ENCODE measurements at regions not wholly inside any gene's neighbourhood (a gene's known extent, or its start where the extent isn't known, plus 50 kb on each side); places are given as distances from the start of the nearest gene placed in this dataset.
A peak's percentile ranks its signal among the peaks of the same experiment; 100 is the strongest.

GRCh38 chr2:192571636-192572035 lies 376.9 kb upstream of the TMEFF2 start:
- WGBS (ENCODE audit: extremely low coverage, insufficient coverage, insufficient read length): no CpG with 5 or more reads among the region's 2 CpGs
- no peaks in the 10 kb centered on the region for H3K79me2 ChIP-seq (ENCODE audit: control insufficient read depth, insufficient read depth, low read length, poor library complexity)
- DNase-seq: no peak

GRCh38 chr2:192570788-192571187 lies 376.1 kb upstream of the TMEFF2 start:
- no peaks in the 10 kb centered on the region for H3K4me1 ChIP-seq (ENCODE audit: control insufficient read depth in 1 of 2, insufficient read depth in 2 of 2, low read length in 2 of 2)
- H3K9ac ChIP-seq (ENCODE audit: low read length): no peak overlapping the region
- no peak overlapping the region for H4K8ac ChIP-seq (ENCODE audit: low read depth, low read length)
- no peak overlapping the region for H2AFZ ChIP-seq (ENCODE audit: insufficient read depth, low read length, poor library complexity)
- H2BK120ac ChIP-seq (ENCODE audit: insufficient read depth, low read length, poor library complexity): no peak overlapping the region
- H3K14ac ChIP-seq (ENCODE audit: low read length): no peak overlapping the region
- H4K91ac ChIP-seq (ENCODE audit: low read depth, low read length): no peak overlapping the region
- no peak overlapping the region for H3K18ac ChIP-seq (ENCODE audit: low read length)
- no peak overlapping the region for H4K12ac ChIP-seq (ENCODE audit: low read depth, low read length)
- no peak overlapping the region for H3K4me3 ChIP-seq (ENCODE audit: low read depth, low read length)
- no peaks in the 10 kb centered on the region for H3K9me3 ChIP-seq (ENCODE audit: insufficient read depth, low read depth, low read length)
- no peak overlapping the region for H2AK5ac ChIP-seq (ENCODE audit: low read length)
- H2BK5ac ChIP-seq (ENCODE audit: low read depth, low read length, poor library complexity): no peak overlapping the region
- no peaks in the 10 kb centered on the region for H3K79me1 ChIP-seq (ENCODE audit: low read length)
- H3K4me2 ChIP-seq (ENCODE audit: low read length): no peak overlapping the region
- no peaks in the 10 kb centered on the region for H3K27me3 ChIP-seq (ENCODE audit: insufficient read depth, low read length)
- no peak overlapping the region for H3K4ac ChIP-seq (ENCODE audit: low read depth, low read length)
- no peaks in the 10 kb centered on the region for H3K79me2 ChIP-seq (ENCODE audit: control insufficient read depth, insufficient read depth, low read length, poor library complexity)
- H3K27ac ChIP-seq (ENCODE audit: low read depth, low read length): no peak overlapping the region
- no peak overlapping the region for H3K23ac ChIP-seq (ENCODE audit: low read length)
- H2BK12ac ChIP-seq (ENCODE audit: low read length): no peak overlapping the region
- H3K36me3 ChIP-seq (ENCODE audit: control insufficient read depth in 1 of 2, insufficient read depth in 2 of 2, low read length in 2 of 2): no peaks in the 10 kb centered on the region
- no CpG with 5 or more reads among the region's 1 CpG for WGBS (ENCODE audit: extremely low coverage, insufficient coverage, insufficient read length)
- DNase-seq: peak; percentile 62 to 67

More at GRCh38 chr2:192571636-192572035, 376.9 kb upstream of the TMEFF2 start:
- no peak overlapping the region for H3K18ac ChIP-seq (ENCODE audit: low read length)
- no peak overlapping the region for H3K4ac ChIP-seq (ENCODE audit: low read depth, low read length)
- H4K12ac ChIP-seq (ENCODE audit: low read depth, low read length): no peak overlapping the region
- no peak overlapping the region for H2BK12ac ChIP-seq (ENCODE audit: low read length)
- no peak overlapping the region for H3K14ac ChIP-seq (ENCODE audit: low read length)
- no peaks in the 10 kb centered on the region for H3K9me3 ChIP-seq (ENCODE audit: insufficient read depth, low read depth, low read length)
- H2BK5ac ChIP-seq (ENCODE audit: low read depth, low read length, poor library complexity): no peak overlapping the region
- no peak overlapping the region for H2BK120ac ChIP-seq (ENCODE audit: insufficient read depth, low read length, poor library complexity)
- no peak overlapping the region for H4K91ac ChIP-seq (ENCODE audit: low read depth, low read length)
- no peaks in the 10 kb centered on the region for H3K4me1 ChIP-seq (ENCODE audit: control insufficient read depth in 1 of 2, insufficient read depth in 2 of 2, low read length in 2 of 2)
- H3K27me3 ChIP-seq (ENCODE audit: insufficient read depth, low read length): no peaks in the 10 kb centered on the region
- H4K8ac ChIP-seq (ENCODE audit: low read depth, low read length): no peak overlapping the region
- H3K79me1 ChIP-seq (ENCODE audit: low read length): no peaks in the 10 kb centered on the region
- H3K9ac ChIP-seq (ENCODE audit: low read length): no peak overlapping the region
- no peak overlapping the region for H3K27ac ChIP-seq (ENCODE audit: low read depth, low read length)
- no peak overlapping the region for H3K4me3 ChIP-seq (ENCODE audit: low read depth, low read length)
- no peak overlapping the region for H2AK5ac ChIP-seq (ENCODE audit: low read length)
- no peaks in the 10 kb centered on the region for H3K36me3 ChIP-seq (ENCODE audit: control insufficient read depth in 1 of 2, insufficient read depth in 2 of 2, low read length in 2 of 2)
- no peak overlapping the region for H3K23ac ChIP-seq (ENCODE audit: low read length)
- no peak overlapping the region for H3K4me2 ChIP-seq (ENCODE audit: low read length)
- no peak overlapping the region for H2AFZ ChIP-seq (ENCODE audit: insufficient read depth, low read length, poor library complexity)

DNA sequence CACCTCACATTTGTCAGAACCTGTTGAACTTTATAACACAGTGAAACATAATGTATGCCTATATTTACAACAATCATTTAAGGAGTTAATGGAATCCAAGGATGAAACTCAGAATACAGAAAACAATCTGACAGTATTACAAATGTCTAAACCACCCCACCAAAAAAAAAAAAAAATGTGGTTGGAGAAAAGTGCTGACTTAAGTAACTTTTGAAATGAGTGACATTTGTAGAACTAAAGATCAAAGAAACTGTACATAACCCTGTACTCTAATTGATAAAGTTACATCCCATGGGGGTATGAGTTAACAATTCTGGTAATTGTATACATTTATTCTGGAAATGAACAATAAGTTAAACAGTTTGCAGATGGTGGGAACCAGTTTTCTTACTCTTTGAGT lies 372.1 kb upstream of the TMEFF2 start:
- H4K8ac ChIP-seq (ENCODE audit: low read depth, low read length): no peak overlapping the region
- no peak overlapping the region for H2AFZ ChIP-seq (ENCODE audit: insufficient read depth, low read length, poor library complexity)

GRCh38 chr2:192560326-192560725 lies 365.6 kb upstream of the TMEFF2 start:
- Histone ChIP-seq H3K9me3 (ENCODE audit: insufficient read depth, low read depth, low read length) (no peaks in the 10 kb centered on the region), H2BK12ac (ENCODE audit: low read length) (no peak overlapping the region), H2BK120ac (ENCODE audit: insufficient read depth, low read length, poor library complexity) (no peak overlapping the region), H2AFZ (ENCODE audit: insufficient read depth, low read length, poor library complexity) (no peak overlapping the region), H4K12ac (ENCODE audit: low read depth, low read length) (no peak overlapping the region), H3K23ac (ENCODE audit: low read length) (no peak overlapping the region), H3K18ac (ENCODE audit: low read length) (no peak overlapping the region), H3K4me1 (ENCODE audit: control insufficient read depth in 1 of 2, insufficient read depth in 2 of 2, low read length in 2 of 2) (no peaks in the 10 kb centered on the region), H3K14ac (ENCODE audit: low read length) (no peak overlapping the region), H3K4me2 (ENCODE audit: low read length) (no peak overlapping the region), H3K4me3 (ENCODE audit: low read depth, low read length) (no peak overlapping the region), H4K91ac (ENCODE audit: low read depth, low read length) (no peak overlapping the region), H3K27me3 (ENCODE audit: insufficient read depth, low read length) (no peaks in the 10 kb centered on the region), H4K8ac (ENCODE audit: low read depth, low read length) (no peak overlapping the region), H3K4ac (ENCODE audit: low read depth, low read length) (no peak overlapping the region), H3K79me2 (ENCODE audit: control insufficient read depth, insufficient read depth, low read length, poor library complexity) (no peaks in the 10 kb centered on the region), H3K79me1 (ENCODE audit: low read length) (no peaks in the 10 kb centered on the region), H3K9ac (ENCODE audit: low read length) (no peak overlapping the region), H3K27ac (ENCODE audit: low read depth, low read length) (no peak overlapping the region), H2AK5ac (ENCODE audit: low read length) (no peak overlapping the region), H2BK5ac (ENCODE audit: low read depth, low read length, poor library complexity) (no peak overlapping the region), H3K36me3 (ENCODE audit: control insufficient read depth in 1 of 2, insufficient read depth in 2 of 2, low read length in 2 of 2) (no peaks in the 10 kb centered on the region)
- DNase-seq: no peak
- WGBS (ENCODE audit: extremely low coverage, insufficient coverage, insufficient read length): no CpG with 5 or more reads among the region's 1 CpG

More for the DNA sequence above, 372.1 kb upstream of the TMEFF2 start:
- Histone ChIP-seq H3K4me2 (ENCODE audit: low read length) (no peak overlapping the region), H2AK5ac (ENCODE audit: low read length) (no peak overlapping the region), H3K4me1 (ENCODE audit: control insufficient read depth in 1 of 2, insufficient read depth in 2 of 2, low read length in 2 of 2) (no peaks in the 10 kb centered on the region), H3K79me2 (ENCODE audit: control insufficient read depth, insufficient read depth, low read length, poor library complexity) (no peaks in the 10 kb centered on the region), H3K27me3 (ENCODE audit: insufficient read depth, low read length) (no peaks in the 10 kb centered on the region), H2BK120ac (ENCODE audit: insufficient read depth, low read length, poor library complexity) (no peak overlapping the region), H3K14ac (ENCODE audit: low read length) (no peak overlapping the region), H4K91ac (ENCODE audit: low read depth, low read length) (no peak overlapping the region), H3K36me3 (ENCODE audit: control insufficient read depth in 1 of 2, insufficient read depth in 2 of 2, low read length in 2 of 2) (no peaks in the 10 kb centered on the region), H3K9ac (ENCODE audit: low read length) (no peak overlapping the region), H3K18ac (ENCODE audit: low read length) (no peak overlapping the region), H3K4ac (ENCODE audit: low read depth, low read length) (no peak overlapping the region), H3K27ac (ENCODE audit: low read depth, low read length) (no peak overlapping the region), H2BK5ac (ENCODE audit: low read depth, low read length, poor library complexity) (no peak overlapping the region), H4K12ac (ENCODE audit: low read depth, low read length) (no peak overlapping the region), H3K23ac (ENCODE audit: low read length) (no peak overlapping the region), H3K79me1 (ENCODE audit: low read length) (no peaks in the 10 kb centered on the region), H3K4me3 (ENCODE audit: low read depth, low read length) (no peak overlapping the region), H2BK12ac (ENCODE audit: low read length) (no peak overlapping the region), H3K9me3 (ENCODE audit: insufficient read depth, low read depth, low read length) (no peaks in the 10 kb centered on the region)
- DNase-seq: no peak

All from trophoblast cell (in vitro differentiated cells and primary cell).